HepG2 (cell line): ENCODE measurements at regions not wholly inside any gene's neighbourhood (a gene's known extent, or its start where the extent isn't known, plus 50 kb on each side); places are given as distances from the start of the nearest gene placed in this dataset.

Experiments used
- CC2D1A ChIP-seq: sonication (generic); formaldehyde crosslinking; IDR thresholded peaks from 2 replicates; pipeline ENCODE4 v1.8.1; 2023; ENCODE audit warnings: mild to moderate bottlenecking, missing genetic modification reagents
- JUNB ChIP-seq: sonication (generic); formaldehyde crosslinking; IDR thresholded peaks from 2 replicates; pipeline ENCODE4 v1.8.0; 2022; ENCODE audit warnings: missing genetic modification reagents, mild to moderate bottlenecking, borderline replicate concordance
- POGZ ChIP-seq: sonication (generic); formaldehyde crosslinking; IDR thresholded peaks from 2 replicates; pipeline ENCODE4 v1.4.0; 2020; ENCODE audit warnings: mild to moderate bottlenecking, missing genetic modification reagents
- SAFB2 ChIP-seq: sonication (generic); formaldehyde crosslinking; IDR thresholded peaks from 2 replicates; pipeline ENCODE4 v1.5.1; 2020; ENCODE audit warnings: missing genetic modification reagents, low read depth, mild to moderate bottlenecking, borderline replicate concordance
- SP2 ChIP-seq: sonication (generic); formaldehyde crosslinking; IDR thresholded peaks from 2 replicates; pipeline ENCODE4 v1.5.1; 2020; ENCODE audit warnings: mild to moderate bottlenecking, missing genetic modification reagents
- ZFX ChIP-seq: sonication (generic); formaldehyde crosslinking; IDR thresholded peaks from 2 replicates; pipeline ENCODE4 v1.4.0; 2020; ENCODE audit warnings: mild to moderate bottlenecking, low read depth, missing genetic modification reagents, moderate library complexity
- TF ChIP-seq, protein P1 (sequence below): sonication (generic); formaldehyde crosslinking; IDR thresholded peaks from 2 replicates; pipeline ENCODE4 v1.9.0; 2021; ENCODE audit warnings: missing genetic modification reagents, mild to moderate bottlenecking, borderline replicate concordance
- TF ChIP-seq, protein P2 (sequence below), 2 experiments: sonication (generic) in 1 of 2; formaldehyde crosslinking in 1 of 2; IDR thresholded peaks; 2 replicates each; pipeline versions ENCODE4 v1.5.1 to v1.6.1; 2011 to 2020; ENCODE audit warnings: borderline replicate concordance in 1 of 2, low read depth in 1 of 2, low read length in 1 of 2, mild to moderate bottlenecking in 1 of 2, missing genetic modification reagents in 1 of 2, moderate library complexity in 1 of 2
- TF ChIP-seq, protein P3 (sequence below): sonication (generic); formaldehyde crosslinking; IDR thresholded peaks from 2 replicates; pipeline ENCODE4 v1.5.1; 2020; ENCODE audit warnings: missing genetic modification reagents, mild to moderate bottlenecking, borderline replicate concordance
- TF ChIP-seq, protein P4 (sequence below): IDR thresholded peaks from 2 replicates; pipeline ENCODE4 v1.6.1; 2018; ENCODE audit warnings: missing genetic modification reagents, mild to moderate bottlenecking, missing compliant biosample characterization
- TF ChIP-seq, protein P5 (sequence below): sonication (generic); formaldehyde crosslinking; IDR thresholded peaks from 2 replicates; pipeline ENCODE4 v1.8.0; 2022; ENCODE audit warnings: missing genetic modification reagents, mild to moderate bottlenecking, inconsistent platforms, borderline replicate concordance
- TF ChIP-seq, protein P6 (sequence below): sonication (generic); formaldehyde crosslinking; conservative IDR thresholded peaks from 2 replicates; pipeline ENCODE4 v1.4.0; 2020; ENCODE audit warnings: missing genetic modification reagents

DNA sequence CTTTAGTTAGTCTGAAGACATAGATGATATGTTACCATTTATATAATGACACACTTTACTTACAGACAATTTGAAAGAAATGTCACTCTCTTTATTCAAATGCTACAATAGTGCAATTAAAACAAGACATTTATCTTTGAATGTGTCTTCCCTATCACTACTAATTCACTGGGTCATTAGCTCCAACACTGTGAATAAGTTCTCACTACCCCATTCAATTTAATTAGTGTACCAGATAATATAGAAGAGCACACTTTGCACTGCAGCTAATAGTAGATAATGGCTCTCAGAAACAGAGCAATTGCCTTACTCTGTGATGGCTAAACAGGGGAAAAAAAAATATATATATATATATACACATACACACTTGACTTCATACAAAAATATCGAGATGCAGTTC is 497.0 kb downstream of the DTWD2 start (continued):
- TF ChIP-seq, protein P1, sequence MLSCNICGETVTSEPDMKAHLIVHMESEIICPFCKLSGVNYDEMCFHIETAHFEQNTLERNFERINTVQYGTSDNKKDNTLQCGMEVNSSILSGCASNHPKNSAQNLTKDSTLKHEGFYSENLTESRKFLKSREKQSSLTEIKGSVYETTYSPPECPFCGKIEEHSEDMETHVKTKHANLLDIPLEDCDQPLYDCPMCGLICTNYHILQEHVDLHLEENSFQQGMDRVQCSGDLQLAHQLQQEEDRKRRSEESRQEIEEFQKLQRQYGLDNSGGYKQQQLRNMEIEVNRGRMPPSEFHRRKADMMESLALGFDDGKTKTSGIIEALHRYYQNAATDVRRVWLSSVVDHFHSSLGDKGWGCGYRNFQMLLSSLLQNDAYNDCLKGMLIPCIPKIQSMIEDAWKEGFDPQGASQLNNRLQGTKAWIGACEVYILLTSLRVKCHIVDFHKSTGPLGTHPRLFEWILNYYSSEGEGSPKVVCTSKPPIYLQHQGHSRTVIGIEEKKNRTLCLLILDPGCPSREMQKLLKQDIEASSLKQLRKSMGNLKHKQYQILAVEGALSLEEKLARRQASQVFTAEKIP: no peak
- TF ChIP-seq, protein P2, sequence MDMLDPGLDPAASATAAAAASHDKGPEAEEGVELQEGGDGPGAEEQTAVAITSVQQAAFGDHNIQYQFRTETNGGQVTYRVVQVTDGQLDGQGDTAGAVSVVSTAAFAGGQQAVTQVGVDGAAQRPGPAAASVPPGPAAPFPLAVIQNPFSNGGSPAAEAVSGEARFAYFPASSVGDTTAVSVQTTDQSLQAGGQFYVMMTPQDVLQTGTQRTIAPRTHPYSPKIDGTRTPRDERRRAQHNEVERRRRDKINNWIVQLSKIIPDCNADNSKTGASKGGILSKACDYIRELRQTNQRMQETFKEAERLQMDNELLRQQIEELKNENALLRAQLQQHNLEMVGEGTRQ (IDR thresholded peaks at IDR 0.05; ENCODE audit: low read depth, low read length): no peak
- TF ChIP-seq, protein P2 (CRISPR knock-in tag; IDR thresholded peaks at IDR 0.05; ENCODE audit: borderline replicate concordance): no peak
- TF ChIP-seq CC2D1A (no peak), JUNB (CRISPR knock-in tag) (no peak), SP2 (CRISPR knock-in tag) (no peak), ZFX (CRISPR knock-in tag) (no peak), POGZ (CRISPR knock-in tag) (no peak), SAFB2 (CRISPR knock-in tag) (no peak)
- TF ChIP-seq, protein P3, sequence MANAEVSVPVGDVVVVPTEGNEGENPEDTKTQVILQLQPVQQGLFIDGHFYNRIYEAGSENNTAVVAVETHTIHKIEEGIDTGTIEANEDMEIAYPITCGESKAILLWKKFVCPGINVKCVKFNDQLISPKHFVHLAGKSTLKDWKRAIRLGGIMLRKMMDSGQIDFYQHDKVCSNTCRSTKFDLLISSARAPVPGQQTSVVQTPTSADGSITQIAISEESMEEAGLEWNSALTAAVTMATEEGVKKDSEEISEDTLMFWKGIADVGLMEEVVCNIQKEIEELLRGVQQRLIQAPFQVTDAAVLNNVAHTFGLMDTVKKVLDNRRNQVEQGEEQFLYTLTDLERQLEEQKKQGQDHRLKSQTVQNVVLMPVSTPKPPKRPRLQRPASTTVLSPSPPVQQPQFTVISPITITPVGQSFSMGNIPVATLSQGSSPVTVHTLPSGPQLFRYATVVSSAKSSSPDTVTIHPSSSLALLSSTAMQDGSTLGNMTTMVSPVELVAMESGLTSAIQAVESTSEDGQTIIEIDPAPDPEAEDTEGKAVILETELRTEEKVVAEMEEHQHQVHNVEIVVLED (CRISPR knock-in tag): no peak
- TF ChIP-seq, protein P4, sequence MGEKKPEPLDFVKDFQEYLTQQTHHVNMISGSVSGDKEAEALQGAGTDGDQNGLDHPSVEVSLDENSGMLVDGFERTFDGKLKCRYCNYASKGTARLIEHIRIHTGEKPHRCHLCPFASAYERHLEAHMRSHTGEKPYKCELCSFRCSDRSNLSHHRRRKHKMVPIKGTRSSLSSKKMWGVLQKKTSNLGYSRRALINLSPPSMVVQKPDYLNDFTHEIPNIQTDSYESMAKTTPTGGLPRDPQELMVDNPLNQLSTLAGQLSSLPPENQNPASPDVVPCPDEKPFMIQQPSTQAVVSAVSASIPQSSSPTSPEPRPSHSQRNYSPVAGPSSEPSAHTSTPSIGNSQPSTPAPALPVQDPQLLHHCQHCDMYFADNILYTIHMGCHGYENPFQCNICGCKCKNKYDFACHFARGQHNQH (CRISPR knock-in tag): no peak
- TF ChIP-seq, protein P5, sequence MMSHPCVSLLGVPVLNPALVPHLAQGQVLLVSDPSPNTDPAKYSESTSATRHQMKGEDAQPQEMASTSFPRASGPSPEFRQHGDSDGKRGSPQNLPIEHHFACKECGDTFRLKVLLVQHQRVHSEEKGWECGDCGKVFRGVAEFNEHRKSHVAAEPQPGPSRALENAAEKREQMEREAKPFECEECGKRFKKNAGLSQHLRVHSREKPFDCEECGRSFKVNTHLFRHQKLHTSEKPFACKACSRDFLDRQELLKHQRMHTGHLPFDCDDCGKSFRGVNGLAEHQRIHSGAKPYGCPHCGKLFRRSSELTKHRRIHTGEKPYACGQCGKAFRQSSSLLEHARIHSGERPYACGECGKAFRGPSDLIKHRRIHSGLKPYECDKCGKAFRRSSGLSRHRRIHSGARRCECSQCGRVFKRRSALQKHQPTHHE (CRISPR knock-in tag): no peak
- TF ChIP-seq, protein P6, sequence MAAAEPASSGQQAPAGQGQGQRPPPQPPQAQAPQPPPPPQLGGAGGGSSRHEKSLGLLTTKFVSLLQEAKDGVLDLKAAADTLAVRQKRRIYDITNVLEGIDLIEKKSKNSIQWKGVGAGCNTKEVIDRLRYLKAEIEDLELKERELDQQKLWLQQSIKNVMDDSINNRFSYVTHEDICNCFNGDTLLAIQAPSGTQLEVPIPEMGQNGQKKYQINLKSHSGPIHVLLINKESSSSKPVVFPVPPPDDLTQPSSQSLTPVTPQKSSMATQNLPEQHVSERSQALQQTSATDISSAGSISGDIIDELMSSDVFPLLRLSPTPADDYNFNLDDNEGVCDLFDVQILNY: no peak
